GM18867 (cell line): ENCODE measurements at regions not wholly inside any gene's neighbourhood (a gene's known extent, or its start where the extent isn't known, plus 50 kb on each side); places are given as distances from the start of the nearest gene placed in this dataset.
"Not testable (repeated sequence)": the region's sequence is repeated elsewhere in the genome, so short reads cannot be mapped to it uniquely, and the experiment has no call there.

Experiments
- ATAC-seq: cut with Tn5 transposase; IDR thresholded peaks from one replicate; pipeline ENCODE4 v1.9.1; 2021; ENCODE audit warnings: mild to moderate bottlenecking, moderate library complexity; ENCODE audit not compliant: unreplicated experiment

DNA sequence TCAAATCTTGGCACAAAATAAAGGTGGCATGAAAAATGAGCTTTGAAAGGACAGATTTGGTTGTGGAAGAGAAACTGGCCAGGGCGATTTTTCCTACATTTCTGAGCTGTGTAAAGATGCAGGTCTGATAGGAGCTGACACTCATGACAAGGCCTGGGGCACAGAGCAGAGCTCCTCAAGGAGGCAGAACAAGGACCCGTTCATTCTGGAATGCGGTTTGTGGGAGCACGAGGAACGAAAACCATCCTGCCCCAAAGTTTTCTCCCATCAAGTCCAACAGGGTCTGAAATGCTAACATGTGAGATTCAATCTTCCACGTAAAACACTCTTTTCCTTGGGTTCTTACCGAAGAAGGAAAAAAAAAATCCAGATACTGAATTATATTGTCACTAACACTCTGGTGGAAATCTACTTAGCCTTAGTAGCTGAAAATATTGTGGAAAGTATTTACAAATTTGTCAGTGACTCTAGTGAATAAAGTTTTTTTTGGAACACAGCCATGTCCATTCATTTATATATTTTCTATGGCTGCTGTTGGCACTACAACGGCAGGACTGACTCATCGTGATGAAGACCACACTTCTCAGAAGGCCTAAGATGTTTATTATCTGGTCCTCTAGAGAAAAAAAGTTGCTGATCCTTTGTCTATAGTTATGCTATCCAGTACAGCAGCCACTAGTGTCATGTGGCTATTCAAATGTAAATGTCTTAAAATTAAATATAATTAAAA, 215.7 kb downstream of the BAMBI start:
- ATAC-seq, result no peak

DNA sequence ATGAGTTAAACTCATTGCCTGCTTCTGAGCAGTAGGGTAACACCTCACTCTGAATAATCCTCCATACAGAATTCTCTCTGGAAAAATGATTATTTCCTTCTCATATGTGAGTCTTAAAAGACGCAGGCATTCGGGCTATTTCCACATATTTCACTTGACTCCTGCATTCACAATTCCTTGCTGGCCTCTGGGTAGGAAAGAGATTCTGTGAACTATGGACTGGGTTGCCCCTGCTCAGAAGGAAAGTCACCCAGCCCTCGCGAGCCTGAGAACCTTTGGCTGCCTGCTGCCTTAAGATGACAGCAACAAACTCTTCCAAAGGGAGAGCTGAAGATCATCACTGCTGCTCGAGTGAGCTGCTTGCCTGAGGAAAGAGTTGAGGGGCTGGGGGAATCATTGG, 216.8 kb downstream of the BAMBI start:
- no peak for ATAC-seq

DNA sequence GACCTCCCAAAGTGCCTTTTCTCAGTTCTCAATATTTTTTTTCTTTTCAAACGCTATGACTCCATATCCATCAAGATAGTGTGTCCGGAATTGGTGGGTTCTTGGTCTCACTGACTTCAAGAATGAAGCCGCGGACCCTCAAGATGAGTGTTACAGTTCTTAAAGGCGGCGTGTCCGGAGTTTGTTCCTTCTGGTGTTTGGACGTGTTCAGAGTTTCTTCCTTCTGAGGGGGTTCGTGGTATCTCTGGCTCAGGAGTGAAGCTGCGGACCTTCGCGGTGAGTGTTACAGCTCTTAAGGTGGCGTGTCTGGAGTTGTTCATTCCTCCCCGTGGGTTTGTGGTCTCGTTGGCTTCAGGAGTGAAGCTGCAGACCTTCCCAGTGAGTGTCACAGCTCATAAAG, 218.3 kb downstream of the BAMBI start:
- ATAC-seq, result not testable (repeated sequence)

- not testable (repeated sequence) for ATAC-seq
These were observed 219.6 kb downstream of the BAMBI start for GRCh38 chr10:28896791-28897409.

DNA sequence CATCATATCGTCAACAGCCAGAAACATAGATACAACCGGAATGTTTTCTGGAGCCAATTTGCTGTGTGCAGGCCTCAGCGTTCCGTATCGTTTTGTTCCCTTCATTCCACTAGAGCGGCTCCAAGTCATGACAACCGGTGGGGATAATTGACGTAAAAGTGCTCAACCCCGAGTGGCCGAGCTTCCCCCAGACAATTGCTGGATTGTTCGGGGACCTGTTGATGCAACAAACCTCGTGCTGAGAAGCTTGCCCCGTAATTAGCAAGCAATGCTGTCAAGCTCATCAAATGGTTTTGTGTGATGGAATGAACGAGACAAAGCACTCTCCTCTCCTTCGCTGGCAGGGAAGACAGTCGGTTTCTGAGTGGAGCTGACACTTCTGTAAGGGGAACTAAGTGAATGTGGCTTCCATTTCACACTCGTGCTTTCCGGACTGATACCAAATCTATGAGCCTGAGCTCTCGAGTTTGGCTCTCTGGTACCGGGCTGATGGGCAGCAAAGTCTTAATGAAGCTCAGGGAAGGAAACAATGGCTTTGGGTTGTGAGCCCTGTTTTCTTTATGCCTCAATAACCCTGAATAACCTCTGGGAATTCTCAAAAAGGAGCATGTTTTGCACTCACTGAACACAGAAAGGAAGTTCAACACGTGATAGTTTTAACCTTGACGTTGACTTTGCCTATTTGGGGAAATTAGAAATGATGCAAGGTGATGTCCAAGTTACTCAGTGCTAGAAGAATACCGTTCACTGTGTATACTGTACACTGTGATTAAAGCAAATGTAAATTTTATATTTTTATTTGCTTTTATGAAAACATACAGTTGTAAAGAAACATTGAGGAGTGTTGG, 220.5 kb downstream of the BAMBI start:
- no peak for ATAC-seq

DNA sequence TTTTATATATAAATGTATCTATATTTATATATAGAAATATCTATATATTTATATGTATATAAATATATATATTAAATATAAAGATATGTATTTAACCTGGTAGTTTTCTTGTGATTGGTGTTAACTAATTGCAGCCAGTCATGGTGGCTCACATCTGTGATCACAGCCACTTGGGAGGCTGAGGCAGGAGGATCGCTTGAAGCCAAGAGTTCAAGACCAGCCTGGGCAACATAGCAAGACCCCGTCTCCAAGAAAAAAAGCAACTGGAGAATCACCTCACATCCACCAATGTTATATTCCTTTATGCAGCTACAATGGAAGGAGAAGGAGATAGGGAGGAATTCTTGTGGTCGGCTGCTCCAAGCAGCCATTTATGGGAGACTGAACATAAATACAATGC, 224.9 kb downstream of the BAMBI start:
- ATAC-seq, result no peak

- ATAC-seq, result no peak
These were observed 225.7 kb downstream of the BAMBI start for GRCh38 chr10:28903063-28903462.

- ATAC-seq, result no peak
These were observed 226.4 kb downstream of the BAMBI start for GRCh38 chr10:28903736-28904135.

GRCh38 chr10:28905371-28905770, 228.1 kb downstream of the BAMBI start:
- ATAC-seq, result no peak

DNA sequence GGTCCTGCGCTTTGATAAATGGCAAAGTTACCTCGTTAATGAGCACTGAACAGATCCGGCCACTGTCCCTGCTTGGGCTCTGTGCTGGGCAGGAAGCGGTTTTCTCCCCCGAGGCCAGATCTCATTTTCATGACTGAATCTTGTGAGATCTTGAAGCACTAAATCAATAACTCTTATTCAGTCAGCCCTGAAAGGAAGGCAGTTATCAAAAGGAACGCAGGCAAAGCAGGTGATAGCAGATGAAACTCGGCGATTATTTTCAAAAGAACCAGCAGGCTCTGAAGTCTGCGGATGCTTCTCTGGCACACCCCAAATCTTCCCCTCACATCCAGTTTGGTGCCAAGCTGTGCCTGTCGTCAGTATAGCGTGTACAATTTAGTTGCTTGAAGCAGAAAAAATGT, 228.7 kb downstream of the BAMBI start:
- ATAC-seq, result no peak

DNA sequence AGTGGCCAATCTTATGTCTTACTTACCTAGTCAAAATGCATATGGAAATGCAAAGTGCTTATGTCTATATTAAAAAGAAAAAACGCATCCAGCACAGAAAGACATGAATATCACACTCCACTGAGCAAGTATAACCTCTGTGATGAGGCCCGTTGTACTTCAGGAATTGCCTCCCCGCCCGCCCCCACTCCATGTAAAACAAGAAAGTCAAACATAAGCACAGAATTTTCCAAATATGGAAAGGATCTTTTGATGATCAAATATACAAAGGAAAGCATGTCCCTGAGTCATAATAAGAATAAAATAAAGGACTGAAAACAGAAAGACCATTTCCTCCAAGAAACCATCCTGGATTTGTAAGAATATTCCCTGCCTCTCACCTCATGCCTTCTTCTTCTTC, 229.1 kb downstream of the BAMBI start:
- ATAC-seq, result no peak

- ATAC-seq, result no peak
These were observed 229.6 kb downstream of the BAMBI start for GRCh38 chr10:28906934-28907333.

- ATAC-seq, result no peak
These were observed 232.6 kb downstream of the BAMBI start for GRCh38 chr10:28909875-28910274.

DNA sequence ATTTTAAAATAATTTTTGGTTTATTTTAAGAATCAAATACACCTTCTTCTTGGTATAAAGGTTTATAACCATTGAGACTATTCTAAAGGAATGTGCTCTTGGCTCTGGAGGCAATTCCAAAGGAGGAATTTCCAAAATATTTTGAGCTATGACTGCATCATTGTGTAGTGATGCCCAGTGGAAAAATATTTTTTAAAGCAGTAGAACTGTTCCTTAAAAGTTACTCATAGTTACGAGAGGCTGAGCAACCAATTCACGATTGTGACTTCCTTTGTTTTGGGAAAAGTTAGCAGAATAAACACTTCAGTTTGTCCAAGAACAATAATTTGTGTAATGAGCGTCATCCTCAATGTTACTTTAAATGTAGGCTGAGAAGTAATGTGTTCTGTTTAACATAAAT, 233.6 kb downstream of the BAMBI start:
- no peak for ATAC-seq

DNA sequence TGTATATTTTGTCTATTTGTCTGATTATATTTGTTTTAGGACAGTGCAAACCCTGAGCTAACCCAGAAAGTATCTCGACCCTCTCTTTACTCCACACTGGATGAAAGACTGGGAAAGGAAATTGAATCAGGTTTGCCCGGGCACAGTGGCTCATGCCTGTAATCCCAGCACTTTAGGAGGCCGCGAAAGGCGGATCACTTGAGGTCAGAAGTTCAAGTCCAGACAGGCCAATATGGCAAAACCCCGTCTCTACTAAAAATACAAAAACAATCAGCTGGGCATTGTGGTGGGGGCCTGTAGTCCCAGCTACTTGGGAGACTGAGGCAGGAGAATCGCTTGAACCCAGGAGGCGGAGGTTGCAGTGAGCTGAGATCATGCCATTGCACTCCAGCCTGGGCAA, 234.2 kb downstream of the BAMBI start:
- not testable (repeated sequence) for ATAC-seq

DNA sequence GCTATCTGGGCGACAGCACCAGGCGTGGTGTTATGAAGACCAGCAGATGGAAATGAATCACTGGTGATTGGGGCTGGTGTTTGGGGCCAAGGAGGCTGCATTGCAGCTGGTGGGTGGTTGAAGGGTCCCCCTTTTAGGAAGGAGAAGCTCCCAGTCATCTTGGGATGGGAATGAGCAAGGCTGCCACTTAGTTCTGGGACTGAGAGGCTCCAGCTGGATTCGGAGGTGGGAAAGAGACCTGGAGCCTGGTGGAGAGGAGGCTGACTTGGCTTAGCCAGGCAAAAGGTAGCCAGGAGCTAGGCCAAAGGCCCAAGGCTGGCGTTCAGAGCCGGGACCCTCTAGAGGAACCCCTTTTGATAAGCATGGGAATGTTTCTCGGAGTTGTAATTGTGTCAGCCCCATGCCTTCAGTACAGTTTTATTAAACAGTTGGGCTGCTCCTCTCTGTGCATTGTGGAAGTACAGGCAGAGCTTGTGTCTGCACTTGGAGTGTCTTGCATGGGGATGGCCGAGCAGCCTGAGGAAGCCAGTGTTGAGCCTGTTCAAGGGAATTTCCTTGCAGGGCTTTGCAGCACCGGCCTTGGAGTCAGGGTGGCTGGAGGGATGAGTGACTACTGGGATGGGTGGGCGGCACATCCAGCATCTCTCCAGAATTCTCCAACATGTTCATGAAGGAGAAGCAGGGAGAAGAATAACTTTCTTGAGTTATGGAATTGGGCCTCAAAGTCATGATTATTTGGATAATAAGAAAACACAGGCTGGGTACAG, 234.9 kb downstream of the BAMBI start:
- ATAC-seq, result no peak

DNA sequence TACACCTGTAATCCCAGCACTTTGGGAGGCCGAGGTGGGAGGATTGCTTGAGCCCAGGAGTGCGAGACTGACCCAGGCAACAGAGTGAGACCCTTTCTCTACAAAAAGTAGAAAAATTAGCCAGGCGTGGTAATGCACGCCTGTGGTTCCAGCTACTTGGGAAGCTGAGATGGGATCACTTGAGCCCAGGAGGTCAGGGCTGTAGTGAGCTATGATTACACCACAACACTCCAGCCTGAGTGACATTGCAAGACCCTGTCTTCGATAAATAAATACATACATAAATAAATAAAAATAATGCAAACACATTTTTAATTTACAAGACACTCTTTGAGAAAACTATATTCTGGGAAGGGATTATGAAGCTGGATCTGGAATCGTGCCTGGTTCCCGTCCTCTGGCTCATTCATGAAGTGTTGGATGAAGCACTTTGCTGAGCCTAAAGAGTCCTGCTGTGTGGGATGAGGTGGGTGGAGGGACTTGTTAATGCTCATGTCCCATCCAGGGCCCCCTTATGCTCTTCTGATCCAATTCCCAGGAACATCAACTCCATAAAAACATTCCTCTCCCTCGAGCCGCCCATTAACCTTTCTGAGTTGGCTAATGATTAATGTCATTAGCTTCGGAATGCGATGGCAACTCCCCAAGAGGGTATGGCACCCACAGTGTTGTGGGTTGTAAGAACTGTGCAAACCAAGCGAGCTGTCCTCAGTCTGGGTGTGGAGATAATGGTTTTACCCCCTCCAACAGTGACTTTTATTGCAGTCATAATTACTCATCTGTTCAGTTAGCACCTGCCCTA, 236.3 kb downstream of the BAMBI start:
- ATAC-seq, result no peak

GRCh38 chr10:28914701-28915100, 237.4 kb downstream of the BAMBI start:
- ATAC-seq, result no peak

DNA sequence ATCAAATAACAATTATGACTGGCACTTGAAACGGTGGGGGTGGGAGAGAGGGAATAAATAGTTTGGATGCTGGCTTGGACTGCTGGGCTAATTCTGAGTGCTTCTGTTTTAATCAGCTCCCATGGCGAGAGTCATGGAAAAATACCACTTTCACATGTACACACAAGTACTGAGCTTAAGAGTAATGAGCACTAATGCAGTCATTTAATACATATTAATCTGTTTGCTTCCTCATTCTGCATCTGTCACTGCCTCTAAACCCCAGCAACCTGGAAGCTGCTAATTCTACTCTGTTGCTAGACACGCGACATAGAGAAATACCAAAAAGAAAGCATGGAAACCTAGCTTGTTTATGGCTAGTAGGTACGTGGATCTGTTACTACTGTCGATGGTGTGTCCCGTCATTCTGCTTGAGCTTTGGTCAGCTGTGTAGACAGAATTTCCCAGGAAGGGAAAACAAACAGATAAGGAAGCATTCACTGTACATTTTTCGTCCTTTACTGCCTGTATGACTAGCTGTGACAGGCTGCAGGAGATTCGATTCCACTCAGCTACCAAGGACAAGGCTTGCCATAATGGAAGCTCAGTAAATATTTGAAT, 238.8 kb downstream of the BAMBI start:
- ATAC-seq, result no peak

GRCh38 chr10:28920091-28920490, 242.8 kb downstream of the BAMBI start:
- no peak for ATAC-seq
